ENCODE measurements at regions not wholly inside any gene's neighbourhood (a gene's known extent, or its start where the extent isn't known, plus 50 kb on each side); places are given as distances from the start of the nearest gene placed in this dataset.

- Histone ChIP-seq H3K9me3 (ENCODE audit: insufficient read depth, low read length, severe bottlenecking) (no peaks in the 10 kb centered on the region), H3K27me3 (ENCODE audit: insufficient read depth, low read length, poor library complexity) (no peaks in the 10 kb centered on the region), H3K9ac (ENCODE audit: low read depth, low read length) (no peak overlapping the region), H3K36me3 (ENCODE audit: insufficient read depth, low read length) (no peaks in the 10 kb centered on the region), H3K79me2 (ENCODE audit: insufficient read depth, low read length) (no peaks in the 10 kb centered on the region), H3K4me1 (ENCODE audit: insufficient read depth, low read length) (no peaks in the 10 kb centered on the region), H3K4me2 (ENCODE audit: insufficient read depth, low read length) (no peak overlapping the region), H2AFZ (ENCODE audit: low read depth, low read length) (no peak overlapping the region), H3K4me3 (ENCODE audit: low read depth in 1 of 2, low read length in 2 of 2) (no peak overlapping the region), H3K27ac (ENCODE audit: low read length) (no peak overlapping the region), H4K20me1 (ENCODE audit: insufficient read depth, low read length) (no peaks in the 10 kb centered on the region)
- DNase-seq, result no peak
- TF ChIP-seq CTCF (IDR thresholded peaks at IDR 0.05; ENCODE audit: borderline replicate concordance, extremely low read depth, low read length, poor library complexity, severe bottlenecking), result no peak
- TF ChIP-seq EZH2 (IDR thresholded peaks at IDR 0.05; ENCODE audit: borderline replicate concordance, low read depth, low read length, severe bottlenecking), result no peak
- no peak for ATAC-seq (ENCODE audit: insufficient read depth, low read depth)
Observed at GRCh38 chr13:70668983-70669382, 560.7 kb upstream of the KLHL1 start.

- no peaks in the 10 kb centered on the region for H4K20me1 ChIP-seq (ENCODE audit: insufficient read depth, low read length)
- no peak overlapping the region for H2AFZ ChIP-seq (ENCODE audit: low read depth, low read length)
- H3K9ac ChIP-seq (ENCODE audit: low read depth, low read length), result no peak overlapping the region
- no peak overlapping the region for H3K4me2 ChIP-seq (ENCODE audit: insufficient read depth, low read length)
- H3K4me3 ChIP-seq (ENCODE audit: low read depth in 1 of 2, low read length in 2 of 2), result no peak overlapping the region
- ATAC-seq (ENCODE audit: insufficient read depth, low read depth) (no peak), DNase-seq (no peak)
- H3K4me1 ChIP-seq (ENCODE audit: insufficient read depth, low read length), result no peaks in the 10 kb centered on the region
- TF ChIP-seq EZH2 (IDR thresholded peaks at IDR 0.05; ENCODE audit: borderline replicate concordance, low read depth, low read length, severe bottlenecking) (no peak), CTCF (IDR thresholded peaks at IDR 0.05; ENCODE audit: borderline replicate concordance, extremely low read depth, low read length, poor library complexity, severe bottlenecking) (no peak)
- no peaks in the 10 kb centered on the region for H3K79me2 ChIP-seq (ENCODE audit: insufficient read depth, low read length)
- H3K9me3 ChIP-seq (ENCODE audit: insufficient read depth, low read length, severe bottlenecking), result no peaks in the 10 kb centered on the region
- H3K27ac ChIP-seq (ENCODE audit: low read length), result no peak overlapping the region
- H3K36me3 ChIP-seq (ENCODE audit: insufficient read depth, low read length), result no peaks in the 10 kb centered on the region
- H3K27me3 ChIP-seq (ENCODE audit: insufficient read depth, low read length, poor library complexity), result no peaks in the 10 kb centered on the region
Observed at GRCh38 chr13:70668293-70668692, 560.0 kb upstream of the KLHL1 start.

- TF ChIP-seq CTCF (IDR thresholded peaks at IDR 0.05; ENCODE audit: borderline replicate concordance, extremely low read depth, low read length, poor library complexity, severe bottlenecking), result no peak
- TF ChIP-seq EZH2 (IDR thresholded peaks at IDR 0.05; ENCODE audit: borderline replicate concordance, low read depth, low read length, severe bottlenecking), result no peak
Observed at GRCh38 chr13:70666883-70667556, 558.8 kb upstream of the KLHL1 start.

More at GRCh38 chr13:70666883-70667556, 558.8 kb upstream of the KLHL1 start:
- Histone ChIP-seq H3K27me3 (ENCODE audit: insufficient read depth, low read length, poor library complexity) (no peaks in the 10 kb centered on the region), H3K4me2 (ENCODE audit: insufficient read depth, low read length) (no peak overlapping the region), H3K4me3 (ENCODE audit: low read depth in 1 of 2, low read length in 2 of 2) (no peak overlapping the region), H2AFZ (ENCODE audit: low read depth, low read length) (no peak overlapping the region), H3K9ac (ENCODE audit: low read depth, low read length) (no peak overlapping the region), H3K27ac (ENCODE audit: low read length) (no peak overlapping the region), H3K4me1 (ENCODE audit: insufficient read depth, low read length) (no peaks in the 10 kb centered on the region), H4K20me1 (ENCODE audit: insufficient read depth, low read length) (no peaks in the 10 kb centered on the region), H3K79me2 (ENCODE audit: insufficient read depth, low read length) (no peaks in the 10 kb centered on the region), H3K9me3 (ENCODE audit: insufficient read depth, low read length, severe bottlenecking) (no peaks in the 10 kb centered on the region), H3K36me3 (ENCODE audit: insufficient read depth, low read length) (no peaks in the 10 kb centered on the region)
- ATAC-seq (ENCODE audit: insufficient read depth, low read depth), result no peak
- no peak for DNase-seq

All from DND-41 (cell line).